ENCODE measurements at regions not wholly inside any gene's neighbourhood (a gene's known extent, or its start where the extent isn't known, plus 50 kb on each side); places are given as distances from the start of the nearest gene placed in this dataset.

- no peaks in the 10 kb centered on the region for H3K36me3 ChIP-seq (ENCODE audit: insufficient read depth, low read length)
- H3K4me1 ChIP-seq (ENCODE audit: control insufficient read depth, insufficient read depth, low read length, unreplicated experiment): no peaks in the 10 kb centered on the region
- H3K27me3 ChIP-seq (ENCODE audit: insufficient read depth, low read length): peaks cover 10% of the 10 kb centered on the region; the same call in 1 of the 2 replicates
- H3K79me2 ChIP-seq (ENCODE audit: control insufficient read depth, insufficient read depth, low read length, unreplicated experiment): no peaks in the 10 kb centered on the region
- H3K4me3 ChIP-seq (ENCODE audit: low read depth, low read length): no peak overlapping the region
- H3K27ac ChIP-seq (ENCODE audit: low read depth, low read length): no peak overlapping the region
- H2AFZ ChIP-seq (ENCODE audit: low read length, unreplicated experiment): no peak overlapping the region
Measured at GRCh38 chr3:40847551-40847992, 322.8 kb downstream of the ZNF621 start.

GRCh38 chr3:40848421-40848820 is 323.7 kb downstream of the ZNF621 start:
- Histone ChIP-seq H3K27ac (ENCODE audit: low read depth, low read length) (no peak overlapping the region), H3K36me3 (ENCODE audit: insufficient read depth, low read length) (no peaks in the 10 kb centered on the region), H3K27me3 (ENCODE audit: insufficient read depth, low read length) (peaks cover 10% of the 10 kb centered on the region; the same call in 1 of the 2 replicates), H3K4me1 (ENCODE audit: control insufficient read depth, insufficient read depth, low read length, unreplicated experiment) (no peaks in the 10 kb centered on the region), H3K79me2 (ENCODE audit: control insufficient read depth, insufficient read depth, low read length, unreplicated experiment) (no peaks in the 10 kb centered on the region), H3K4me3 (ENCODE audit: low read depth, low read length) (no peak overlapping the region), H2AFZ (ENCODE audit: low read length, unreplicated experiment) (no peak overlapping the region)

GRCh38 chr3:40850861-40851260 is 326.1 kb downstream of the ZNF621 start:
- Histone ChIP-seq H3K4me3 (ENCODE audit: low read depth, low read length) (no peak overlapping the region), H3K27ac (ENCODE audit: low read depth, low read length) (no peak overlapping the region), H2AFZ (ENCODE audit: low read length, unreplicated experiment) (no peak overlapping the region), H3K27me3 (ENCODE audit: insufficient read depth, low read length) (peaks cover 10% of the 10 kb centered on the region; the same call in 1 of the 2 replicates), H3K79me2 (ENCODE audit: control insufficient read depth, insufficient read depth, low read length, unreplicated experiment) (no peaks in the 10 kb centered on the region), H3K36me3 (ENCODE audit: insufficient read depth, low read length) (no peaks in the 10 kb centered on the region), H3K4me1 (ENCODE audit: control insufficient read depth, insufficient read depth, low read length, unreplicated experiment) (no peaks in the 10 kb centered on the region)

- Histone ChIP-seq H3K27me3 (ENCODE audit: insufficient read depth, low read length) (0 out of 2 replicates have a peak, but pooled peaks cover 6% of the 10 kb centered on the region), H3K36me3 (ENCODE audit: insufficient read depth, low read length) (no peaks in the 10 kb centered on the region), H3K4me1 (ENCODE audit: control insufficient read depth, insufficient read depth, low read length, unreplicated experiment) (no peaks in the 10 kb centered on the region), H3K4me3 (ENCODE audit: low read depth, low read length) (no peak overlapping the region), H2AFZ (ENCODE audit: low read length, unreplicated experiment) (no peak overlapping the region), H3K27ac (ENCODE audit: low read depth, low read length) (no peak overlapping the region), H3K79me2 (ENCODE audit: control insufficient read depth, insufficient read depth, low read length, unreplicated experiment) (no peaks in the 10 kb centered on the region)
Measured at GRCh38 chr3:40851836-40852235, 327.1 kb downstream of the ZNF621 start.

GRCh38 chr3:40852712-40853111 is 328.0 kb downstream of the ZNF621 start:
- H3K27ac ChIP-seq (ENCODE audit: low read depth, low read length): no peak overlapping the region
- no peaks in the 10 kb centered on the region for H3K27me3 ChIP-seq (ENCODE audit: insufficient read depth, low read length)
- H3K79me2 ChIP-seq (ENCODE audit: control insufficient read depth, insufficient read depth, low read length, unreplicated experiment): no peaks in the 10 kb centered on the region
- no peaks in the 10 kb centered on the region for H3K4me1 ChIP-seq (ENCODE audit: control insufficient read depth, insufficient read depth, low read length, unreplicated experiment)
- no peak overlapping the region for H2AFZ ChIP-seq (ENCODE audit: low read length, unreplicated experiment)
- no peaks in the 10 kb centered on the region for H3K36me3 ChIP-seq (ENCODE audit: insufficient read depth, low read length)
- no peak overlapping the region for H3K4me3 ChIP-seq (ENCODE audit: low read depth, low read length)

GRCh38 chr3:40853474-40853873 is 328.7 kb downstream of the ZNF621 start:
- no peak overlapping the region for H3K27ac ChIP-seq (ENCODE audit: low read depth, low read length)
- no peaks in the 10 kb centered on the region for H3K4me1 ChIP-seq (ENCODE audit: control insufficient read depth, insufficient read depth, low read length, unreplicated experiment)
- H3K79me2 ChIP-seq (ENCODE audit: control insufficient read depth, insufficient read depth, low read length, unreplicated experiment): no peaks in the 10 kb centered on the region
- no peaks in the 10 kb centered on the region for H3K36me3 ChIP-seq (ENCODE audit: insufficient read depth, low read length)
- no peak overlapping the region for H2AFZ ChIP-seq (ENCODE audit: low read length, unreplicated experiment)
- no peaks in the 10 kb centered on the region for H3K27me3 ChIP-seq (ENCODE audit: insufficient read depth, low read length)
- no peak overlapping the region for H3K4me3 ChIP-seq (ENCODE audit: low read depth, low read length)

GRCh38 chr3:40855871-40856270 is 331.1 kb downstream of the ZNF621 start:
- no peak overlapping the region for H3K4me3 ChIP-seq (ENCODE audit: low read depth, low read length)
- no peak overlapping the region for H3K27ac ChIP-seq (ENCODE audit: low read depth, low read length)
- no peaks in the 10 kb centered on the region for H3K27me3 ChIP-seq (ENCODE audit: insufficient read depth, low read length)
- no peak overlapping the region for H2AFZ ChIP-seq (ENCODE audit: low read length, unreplicated experiment)
- no peaks in the 10 kb centered on the region for H3K4me1 ChIP-seq (ENCODE audit: control insufficient read depth, insufficient read depth, low read length, unreplicated experiment)
- no peaks in the 10 kb centered on the region for H3K79me2 ChIP-seq (ENCODE audit: control insufficient read depth, insufficient read depth, low read length, unreplicated experiment)
- H3K36me3 ChIP-seq (ENCODE audit: insufficient read depth, low read length): no peaks in the 10 kb centered on the region

- Histone ChIP-seq H3K36me3 (ENCODE audit: insufficient read depth, low read length) (no peaks in the 10 kb centered on the region), H3K4me1 (ENCODE audit: control insufficient read depth, insufficient read depth, low read length, unreplicated experiment) (no peaks in the 10 kb centered on the region), H3K79me2 (ENCODE audit: control insufficient read depth, insufficient read depth, low read length, unreplicated experiment) (no peaks in the 10 kb centered on the region), H3K4me3 (ENCODE audit: low read depth, low read length) (no peak overlapping the region), H2AFZ (ENCODE audit: low read length, unreplicated experiment) (no peak overlapping the region), H3K27me3 (ENCODE audit: insufficient read depth, low read length) (no peaks in the 10 kb centered on the region), H3K27ac (ENCODE audit: low read depth, low read length) (no peak overlapping the region)
Measured at GRCh38 chr3:40858364-40859115, 333.8 kb downstream of the ZNF621 start.

GRCh38 chr3:40862946-40863345 is 336.4 kb upstream of the CTNNB1 start:
- Histone ChIP-seq H3K79me2 (ENCODE audit: control insufficient read depth, insufficient read depth, low read length, unreplicated experiment) (no peaks in the 10 kb centered on the region), H3K27ac (ENCODE audit: low read depth, low read length) (no peak overlapping the region), H2AFZ (ENCODE audit: low read length, unreplicated experiment) (no peak overlapping the region), H3K27me3 (ENCODE audit: insufficient read depth, low read length) (no peaks in the 10 kb centered on the region), H3K4me1 (ENCODE audit: control insufficient read depth, insufficient read depth, low read length, unreplicated experiment) (no peaks in the 10 kb centered on the region), H3K36me3 (ENCODE audit: insufficient read depth, low read length) (no peaks in the 10 kb centered on the region), H3K4me3 (ENCODE audit: low read depth, low read length) (no peak overlapping the region)

GRCh38 chr3:40864146-40864782 is 335.0 kb upstream of the CTNNB1 start:
- Histone ChIP-seq H3K4me3 (ENCODE audit: low read depth, low read length) (no peak overlapping the region), H3K36me3 (ENCODE audit: insufficient read depth, low read length) (no peaks in the 10 kb centered on the region), H3K27ac (ENCODE audit: low read depth, low read length) (no peak overlapping the region), H3K4me1 (ENCODE audit: control insufficient read depth, insufficient read depth, low read length, unreplicated experiment) (no peaks in the 10 kb centered on the region), H3K79me2 (ENCODE audit: control insufficient read depth, insufficient read depth, low read length, unreplicated experiment) (no peaks in the 10 kb centered on the region), H3K27me3 (ENCODE audit: insufficient read depth, low read length) (no peaks in the 10 kb centered on the region), H2AFZ (ENCODE audit: low read length, unreplicated experiment) (no peak overlapping the region)

GRCh38 chr3:40864915-40865314 is 334.4 kb upstream of the CTNNB1 start:
- no peaks in the 10 kb centered on the region for H3K4me1 ChIP-seq (ENCODE audit: control insufficient read depth, insufficient read depth, low read length, unreplicated experiment)
- H3K36me3 ChIP-seq (ENCODE audit: insufficient read depth, low read length): no peaks in the 10 kb centered on the region
- no peak overlapping the region for H3K4me3 ChIP-seq (ENCODE audit: low read depth, low read length)
- H2AFZ ChIP-seq (ENCODE audit: low read length, unreplicated experiment): no peak overlapping the region
- H3K27ac ChIP-seq (ENCODE audit: low read depth, low read length): no peak overlapping the region
- H3K27me3 ChIP-seq (ENCODE audit: insufficient read depth, low read length): no peaks in the 10 kb centered on the region
- no peaks in the 10 kb centered on the region for H3K79me2 ChIP-seq (ENCODE audit: control insufficient read depth, insufficient read depth, low read length, unreplicated experiment)

Measured in ACC112 (cell line).